ENCODE measurements at regions not wholly inside any gene's neighbourhood (a gene's known extent, or its start where the extent isn't known, plus 50 kb on each side); places are given as distances from the start of the nearest gene placed in this dataset.

- DNase-seq, result no peak
Observed at GRCh38 chr11:10942620-10943019, 84.8 kb upstream of the ZBED5 start.

GRCh38 chr11:10941871-10942270 is 84.0 kb upstream of the ZBED5 start:
- DNase-seq, result no peak

GRCh38 chr11:10941414-10941813 is 83.6 kb upstream of the ZBED5 start:
- DNase-seq, result no peak

GRCh38 chr11:10938650-10939387 is 81.0 kb upstream of the ZBED5 start:
- DNase-seq, result no peak

- no peak for DNase-seq
Observed at GRCh38 chr11:10938231-10938630, 80.4 kb upstream of the ZBED5 start.

GRCh38 chr11:10937385-10937771 is 79.5 kb upstream of the ZBED5 start:
- no peak for DNase-seq

- no peak for DNase-seq
Observed at GRCh38 chr11:10936626-10937384, 79.0 kb upstream of the ZBED5 start.

GRCh38 chr11:10935015-10935559 is 77.2 kb upstream of the ZBED5 start:
- DNase-seq, result no peak

GRCh38 chr11:10934293-10934860 is 76.5 kb upstream of the ZBED5 start:
- DNase-seq, result no peak

- DNase-seq, result peak; percentile 80
Observed at GRCh38 chr11:10933455-10934292, 75.8 kb upstream of the ZBED5 start.

GRCh38 chr11:10932976-10933375 is 75.1 kb upstream of the ZBED5 start:
- DNase-seq, result no peak

- no peak for DNase-seq
Observed at GRCh38 chr11:10931761-10932670, 74.2 kb upstream of the ZBED5 start.

GRCh38 chr11:10930972-10931760 is 73.3 kb upstream of the ZBED5 start:
- DNase-seq, result peak; percentile 46

GRCh38 chr11:10930224-10930971 is 72.5 kb upstream of the ZBED5 start:
- peak; percentile 3 for DNase-seq

GRCh38 chr11:10927538-10927937 is 69.7 kb upstream of the ZBED5 start:
- DNase-seq, result no peak

- no peak for DNase-seq
Observed at GRCh38 chr11:10926801-10927211, 69.0 kb upstream of the ZBED5 start.

- no peak for DNase-seq
Observed at GRCh38 chr11:10925149-10925926, 67.5 kb upstream of the ZBED5 start.

GRCh38 chr11:10923882-10924281 is 66.0 kb upstream of the ZBED5 start:
- no peak for DNase-seq

GRCh38 chr11:10922892-10923291 is 65.0 kb upstream of the ZBED5 start:
- DNase-seq, result no peak

Data from CD4-positive, alpha-beta T cell treated with Interferon gamma for 1 hour (primary cell).